Activated CD4-positive, alpha-beta memory T cell treated with anti-CD3 and anti-CD28 coated beads, Interleukin-2, amount 10 ng/mL, durations not matched to agents 7 days and 5 days (primary cell): ENCODE measurements at regions not wholly inside any gene's neighbourhood (a gene's known extent, or its start where the extent isn't known, plus 50 kb on each side); places are given as distances from the start of the nearest gene placed in this dataset.

ENCODE experiments used
- CTCF ChIA-PET: fragments of 350-600 bp; sonication (Branson Sonifier 250); formaldehyde crosslinking; loops from one replicate; lab custom pipeline; 2021; ENCODE audit warnings: antibody characterized with exemption, inconsistent platforms; lab: Charles Lee
- POLR2A ChIA-PET: fragments of 350-600 bp; sonication (Branson Sonifier 250); formaldehyde crosslinking; loops from one replicate; lab custom pipeline; 2021; ENCODE audit warnings: antibody characterized with exemption; lab: Charles Lee
- DNase-seq: peaks from one replicate; pipeline ENCODE4 v3.0.0-alpha.2; 2020
- H3K27ac Mint-ChIP-seq: one replicate; pipeline ENCODE4 v1.8.0; 2021; ENCODE audit warnings: mild to moderate bottlenecking, mixed read lengths
- H3K27me3 Mint-ChIP-seq: one replicate; pipeline ENCODE4 v1.8.0; 2021; ENCODE audit warnings: mixed read lengths
- H3K36me3 Mint-ChIP-seq: one replicate; pipeline ENCODE4 v1.8.0; 2021; ENCODE audit warnings: low read depth, mixed read lengths
- H3K4me1 Mint-ChIP-seq: one replicate; pipeline ENCODE4 v1.8.0; 2021; ENCODE audit warnings: mixed read lengths
- H3K4me3 Mint-ChIP-seq: one replicate; pipeline ENCODE4 v1.8.0; 2021; ENCODE audit warnings: mild to moderate bottlenecking, mixed read lengths
- H3K9me3 Mint-ChIP-seq: one replicate; pipeline ENCODE4 v1.8.0; 2021; ENCODE audit warnings: mixed read lengths

DNA sequence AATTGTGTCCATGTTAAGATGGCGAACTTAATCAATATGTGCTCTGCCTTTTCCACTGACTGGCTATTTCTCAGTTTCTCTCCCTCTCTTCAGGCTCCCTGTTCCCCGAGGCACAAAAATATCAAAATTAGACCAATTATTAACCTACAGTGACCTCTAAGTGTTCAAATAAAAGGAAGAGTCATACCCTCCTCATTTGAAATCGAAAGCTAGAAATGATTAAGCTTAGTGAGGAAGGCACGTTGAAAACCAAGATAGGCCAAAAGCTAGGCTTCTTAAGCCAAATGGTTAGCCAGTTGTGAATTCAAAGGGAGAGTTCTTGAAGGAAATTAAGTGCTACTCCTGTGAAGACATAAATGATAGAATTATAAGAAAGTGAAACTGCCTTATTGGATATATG, 81.1 kb upstream of the MBL2 start:
- Mint-ChIP-seq H3K36me3 (no peaks in the 10 kb centered on the region), H3K4me1 (no peaks in the 10 kb centered on the region), H3K9me3 (peaks cover 12% of the 10 kb centered on the region), H3K27ac (no peak overlapping the region), H3K4me3 (no peak overlapping the region), H3K27me3 (no peaks in the 10 kb centered on the region)
- DNase-seq = no peak
- POLR2A ChIA-PET = no interaction called here
- CTCF ChIA-PET = no interaction called here

DNA sequence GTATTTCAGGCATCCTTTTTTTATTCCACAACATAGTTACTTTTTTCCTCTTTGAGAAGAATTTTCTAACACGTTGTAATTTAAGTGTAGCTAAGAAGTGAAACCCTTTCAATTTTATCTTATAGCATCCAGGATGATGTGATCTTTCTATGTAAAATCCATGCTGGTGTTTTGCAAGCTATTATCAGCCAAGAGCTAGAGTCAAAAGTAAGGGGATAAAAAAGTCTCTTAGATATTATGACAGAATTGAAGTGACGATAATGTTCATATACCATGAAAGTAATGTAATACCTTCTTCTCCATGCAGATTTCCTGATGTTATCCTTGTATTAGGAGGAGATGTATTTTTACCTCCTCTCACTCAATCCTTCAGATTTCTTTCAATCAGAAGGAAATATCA, 64.2 kb upstream of the MBL2 start:
- DNase-seq = no peak
- Mint-ChIP-seq H3K9me3 (peaks cover 5% of the 10 kb centered on the region), H3K27ac (no peak overlapping the region), H3K4me1 (no peaks in the 10 kb centered on the region), H3K36me3 (no peaks in the 10 kb centered on the region), H3K27me3 (no peaks in the 10 kb centered on the region), H3K4me3 (no peak overlapping the region)
- CTCF ChIA-PET = no interaction called here
- POLR2A ChIA-PET = no interaction called here
